ENCODE measurements at regions not wholly inside any gene's neighbourhood (a gene's known extent, or its start where the extent isn't known, plus 50 kb on each side); places are given as distances from the start of the nearest gene placed in this dataset.

DNA sequence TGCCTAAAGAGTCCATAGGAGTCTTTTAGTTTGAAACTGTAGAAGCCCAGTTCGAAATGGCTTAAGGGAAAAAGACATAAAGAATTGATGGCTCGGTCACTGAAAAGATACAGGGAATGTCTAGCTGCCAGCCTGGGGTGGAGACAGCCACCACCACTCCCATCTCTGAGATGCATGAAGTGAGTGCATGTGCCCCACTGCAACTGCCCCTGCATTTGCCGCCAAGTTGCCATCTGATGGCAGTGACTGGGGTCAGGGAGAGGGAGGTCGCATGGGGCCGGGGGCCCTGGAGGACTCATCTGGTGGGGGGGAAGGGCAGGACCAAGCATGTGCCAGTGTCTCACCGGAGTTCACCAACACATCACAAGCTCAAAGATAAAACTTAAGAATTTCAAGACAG lies 385.8 kb upstream of the SULF2 start:
- TF ChIP-seq, protein P1, sequence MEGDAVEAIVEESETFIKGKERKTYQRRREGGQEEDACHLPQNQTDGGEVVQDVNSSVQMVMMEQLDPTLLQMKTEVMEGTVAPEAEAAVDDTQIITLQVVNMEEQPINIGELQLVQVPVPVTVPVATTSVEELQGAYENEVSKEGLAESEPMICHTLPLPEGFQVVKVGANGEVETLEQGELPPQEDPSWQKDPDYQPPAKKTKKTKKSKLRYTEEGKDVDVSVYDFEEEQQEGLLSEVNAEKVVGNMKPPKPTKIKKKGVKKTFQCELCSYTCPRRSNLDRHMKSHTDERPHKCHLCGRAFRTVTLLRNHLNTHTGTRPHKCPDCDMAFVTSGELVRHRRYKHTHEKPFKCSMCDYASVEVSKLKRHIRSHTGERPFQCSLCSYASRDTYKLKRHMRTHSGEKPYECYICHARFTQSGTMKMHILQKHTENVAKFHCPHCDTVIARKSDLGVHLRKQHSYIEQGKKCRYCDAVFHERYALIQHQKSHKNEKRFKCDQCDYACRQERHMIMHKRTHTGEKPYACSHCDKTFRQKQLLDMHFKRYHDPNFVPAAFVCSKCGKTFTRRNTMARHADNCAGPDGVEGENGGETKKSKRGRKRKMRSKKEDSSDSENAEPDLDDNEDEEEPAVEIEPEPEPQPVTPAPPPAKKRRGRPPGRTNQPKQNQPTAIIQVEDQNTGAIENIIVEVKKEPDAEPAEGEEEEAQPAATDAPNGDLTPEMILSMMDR (IDR thresholded peaks at IDR 0.05; ENCODE audit: borderline replicate concordance, extremely low read depth, low read length, poor library complexity, severe bottlenecking): no peak
- TF ChIP-seq EZH2 (IDR thresholded peaks at IDR 0.05; ENCODE audit: borderline replicate concordance, low read depth, low read length, severe bottlenecking): no peak
